ENCODE measurements at regions not wholly inside any gene's neighbourhood (a gene's known extent, or its start where the extent isn't known, plus 50 kb on each side); places are given as distances from the start of the nearest gene placed in this dataset.

- no peak overlapping the region for H3K4me2 ChIP-seq (ENCODE audit: low read length)
- ATAC-seq (no peak), DNase-seq (ENCODE audit: low read depth, low spot score) (no peak)
- H3K9me3 ChIP-seq (ENCODE audit: control insufficient read depth in 1 of 2, insufficient read depth in 1 of 2, low read depth in 1 of 2, low read length in 2 of 2) = no peaks in the 10 kb centered on the region
- no peaks in the 10 kb centered on the region for H3K9me2 ChIP-seq (ENCODE audit: insufficient read depth)
- no peak overlapping the region for H3K4me3 ChIP-seq (replicated peaks in 1 of 2; ENCODE audit: low read depth in 1 of 2, low read length in 2 of 2)
- ChIA-PET CTCF (no interaction called here), RAD21 (ENCODE audit: low non-redundant PET in 1 of 2, low total read pairs in 2 of 2, uncharacterized antibody in 2 of 2, unreplicated experiment in 2 of 2) (no interaction called here), POLR2A (no interaction called here)
- peak; percentile 36; the same call in 1 of the 2 replicates for TF ChIP-seq CEBPB (IDR thresholded peaks at IDR 0.05; ENCODE audit: low read depth)
- TF ChIP-seq, protein P1, sequence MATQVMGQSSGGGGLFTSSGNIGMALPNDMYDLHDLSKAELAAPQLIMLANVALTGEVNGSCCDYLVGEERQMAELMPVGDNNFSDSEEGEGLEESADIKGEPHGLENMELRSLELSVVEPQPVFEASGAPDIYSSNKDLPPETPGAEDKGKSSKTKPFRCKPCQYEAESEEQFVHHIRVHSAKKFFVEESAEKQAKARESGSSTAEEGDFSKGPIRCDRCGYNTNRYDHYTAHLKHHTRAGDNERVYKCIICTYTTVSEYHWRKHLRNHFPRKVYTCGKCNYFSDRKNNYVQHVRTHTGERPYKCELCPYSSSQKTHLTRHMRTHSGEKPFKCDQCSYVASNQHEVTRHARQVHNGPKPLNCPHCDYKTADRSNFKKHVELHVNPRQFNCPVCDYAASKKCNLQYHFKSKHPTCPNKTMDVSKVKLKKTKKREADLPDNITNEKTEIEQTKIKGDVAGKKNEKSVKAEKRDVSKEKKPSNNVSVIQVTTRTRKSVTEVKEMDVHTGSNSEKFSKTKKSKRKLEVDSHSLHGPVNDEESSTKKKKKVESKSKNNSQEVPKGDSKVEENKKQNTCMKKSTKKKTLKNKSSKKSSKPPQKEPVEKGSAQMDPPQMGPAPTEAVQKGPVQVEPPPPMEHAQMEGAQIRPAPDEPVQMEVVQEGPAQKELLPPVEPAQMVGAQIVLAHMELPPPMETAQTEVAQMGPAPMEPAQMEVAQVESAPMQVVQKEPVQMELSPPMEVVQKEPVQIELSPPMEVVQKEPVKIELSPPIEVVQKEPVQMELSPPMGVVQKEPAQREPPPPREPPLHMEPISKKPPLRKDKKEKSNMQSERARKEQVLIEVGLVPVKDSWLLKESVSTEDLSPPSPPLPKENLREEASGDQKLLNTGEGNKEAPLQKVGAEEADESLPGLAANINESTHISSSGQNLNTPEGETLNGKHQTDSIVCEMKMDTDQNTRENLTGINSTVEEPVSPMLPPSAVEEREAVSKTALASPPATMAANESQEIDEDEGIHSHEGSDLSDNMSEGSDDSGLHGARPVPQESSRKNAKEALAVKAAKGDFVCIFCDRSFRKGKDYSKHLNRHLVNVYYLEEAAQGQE (IDR thresholded peaks at IDR 0.05; ENCODE audit: low read depth) = no peak
- H3K27me3 ChIP-seq (ENCODE audit: insufficient read depth, low read length) = no peaks in the 10 kb centered on the region
- intact Hi-C loops (cut with micrococcal nuclease) = no loop called here
- H2AFZ ChIP-seq (ENCODE audit: low read depth, low read length, poor library complexity, severe bottlenecking) = no peak overlapping the region
- peaks cover 11 to 19% of the 10 kb centered on the region in 2 experiments for H3K4me1 ChIP-seq (ENCODE audit: control insufficient read depth in 1 of 2, insufficient read depth in 2 of 2, low read length in 2 of 2)
- no peak overlapping the region for H3K9ac ChIP-seq (ENCODE audit: low read length)
- H4K20me1 ChIP-seq (ENCODE audit: insufficient read depth) = no peaks in the 10 kb centered on the region
- H3K36me3 ChIP-seq (ENCODE audit: control insufficient read depth in 1 of 2, insufficient read depth in 2 of 2, low read length in 2 of 2) = no peaks in the 10 kb centered on the region
- H3K79me2 ChIP-seq (ENCODE audit: insufficient read depth, low read length) = no peaks in the 10 kb centered on the region
- no peak overlapping the region for H3K27ac ChIP-seq (ENCODE audit: low read depth, low read length)
- BruUV-seq (replicated peaks) = no TSS peak
These were observed 187.3 kb upstream of the JAG1 start for GRCh38 chr20:10861090-10861489.

GRCh38 chr20:10861619-10862018 lies 187.8 kb upstream of the JAG1 start:
- BruUV-seq (replicated peaks) = no TSS peak
- ATAC-seq = no peak

More at GRCh38 chr20:10861619-10862018, 187.8 kb upstream of the JAG1 start:
- no peak for DNase-seq (ENCODE audit: low read depth, low spot score)
- no peaks in the 10 kb centered on the region for H3K36me3 ChIP-seq (ENCODE audit: control insufficient read depth in 1 of 2, insufficient read depth in 2 of 2, low read length in 2 of 2)
- H3K79me2 ChIP-seq (ENCODE audit: insufficient read depth, low read length) = no peaks in the 10 kb centered on the region
- TF ChIP-seq, protein P2, sequence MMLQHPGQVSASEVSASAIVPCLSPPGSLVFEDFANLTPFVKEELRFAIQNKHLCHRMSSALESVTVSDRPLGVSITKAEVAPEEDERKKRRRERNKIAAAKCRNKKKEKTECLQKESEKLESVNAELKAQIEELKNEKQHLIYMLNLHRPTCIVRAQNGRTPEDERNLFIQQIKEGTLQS (IDR thresholded peaks at IDR 0.05) = no peak
- TF ChIP-seq CEBPB (IDR thresholded peaks at IDR 0.05; ENCODE audit: low read depth) = no peak
- TF ChIP-seq SRF (IDR thresholded peaks at IDR 0.05; ENCODE audit: low read depth) = no peak
- no peak for TF ChIP-seq ZNF274 (IDR thresholded peaks at IDR 0.05; ENCODE audit: low read depth, low read length)
- TF ChIP-seq FOSL1 (IDR thresholded peaks at IDR 0.05; ENCODE audit: low read depth) = no peak
- no peak for TF ChIP-seq SP1 (IDR thresholded peaks at IDR 0.05; ENCODE audit: low read depth)
- TF ChIP-seq, protein P3, sequence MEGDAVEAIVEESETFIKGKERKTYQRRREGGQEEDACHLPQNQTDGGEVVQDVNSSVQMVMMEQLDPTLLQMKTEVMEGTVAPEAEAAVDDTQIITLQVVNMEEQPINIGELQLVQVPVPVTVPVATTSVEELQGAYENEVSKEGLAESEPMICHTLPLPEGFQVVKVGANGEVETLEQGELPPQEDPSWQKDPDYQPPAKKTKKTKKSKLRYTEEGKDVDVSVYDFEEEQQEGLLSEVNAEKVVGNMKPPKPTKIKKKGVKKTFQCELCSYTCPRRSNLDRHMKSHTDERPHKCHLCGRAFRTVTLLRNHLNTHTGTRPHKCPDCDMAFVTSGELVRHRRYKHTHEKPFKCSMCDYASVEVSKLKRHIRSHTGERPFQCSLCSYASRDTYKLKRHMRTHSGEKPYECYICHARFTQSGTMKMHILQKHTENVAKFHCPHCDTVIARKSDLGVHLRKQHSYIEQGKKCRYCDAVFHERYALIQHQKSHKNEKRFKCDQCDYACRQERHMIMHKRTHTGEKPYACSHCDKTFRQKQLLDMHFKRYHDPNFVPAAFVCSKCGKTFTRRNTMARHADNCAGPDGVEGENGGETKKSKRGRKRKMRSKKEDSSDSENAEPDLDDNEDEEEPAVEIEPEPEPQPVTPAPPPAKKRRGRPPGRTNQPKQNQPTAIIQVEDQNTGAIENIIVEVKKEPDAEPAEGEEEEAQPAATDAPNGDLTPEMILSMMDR (IDR thresholded peaks at IDR 0.05 in 2 of 3, conservative IDR thresholded peaks at IDR 0.05 in 1 of 3; ENCODE audit: borderline replicate concordance in 1 of 3, insufficient read depth in 1 of 3, low read depth in 2 of 3, low read length in 2 of 3) = no peak
- no peak for TF ChIP-seq YY1 (IDR thresholded peaks at IDR 0.05; ENCODE audit: extremely low read depth, insufficient replicate concordance, low read depth, low read length)
- no peak for TF ChIP-seq TCF7L2 (IDR thresholded peaks at IDR 0.05; ENCODE audit: borderline replicate concordance, extremely low read depth, insufficient read depth, insufficient read length)
- no peak for TF ChIP-seq EZH2phosphoT487 (IDR thresholded peaks at IDR 0.05; ENCODE audit: borderline replicate concordance)
- no peak for TF ChIP-seq MAX (IDR thresholded peaks at IDR 0.05)
- TF ChIP-seq SIN3A (IDR thresholded peaks at IDR 0.05; ENCODE audit: low read depth) = no peak
- TF ChIP-seq ELF1 (IDR thresholded peaks at IDR 0.05; ENCODE audit: borderline replicate concordance, low read depth) = no peak
- TF ChIP-seq RAD21 (IDR thresholded peaks at IDR 0.05; ENCODE audit: low read depth) = no peak
- TF ChIP-seq CBX3 (IDR thresholded peaks at IDR 0.05; ENCODE audit: low read depth) = no peak
- no peaks in the 10 kb centered on the region for H3K9me2 ChIP-seq (ENCODE audit: insufficient read depth)
- H2AFZ ChIP-seq (ENCODE audit: low read depth, low read length, poor library complexity, severe bottlenecking) = no peak overlapping the region
- no peaks in the 10 kb centered on the region for H3K27me3 ChIP-seq (ENCODE audit: insufficient read depth, low read length)
- intact Hi-C loops (cut with micrococcal nuclease) = no loop called here
- ChIA-PET RAD21 (ENCODE audit: low non-redundant PET in 1 of 2, low total read pairs in 2 of 2, uncharacterized antibody in 2 of 2, unreplicated experiment in 2 of 2) (no interaction called here), CTCF (no interaction called here), POLR2A (no interaction called here)
- no peak overlapping the region for H3K9ac ChIP-seq (ENCODE audit: low read length)
- no peak overlapping the region for H3K27ac ChIP-seq (ENCODE audit: low read depth, low read length)
- no peak overlapping the region for H3K4me2 ChIP-seq (ENCODE audit: low read length)
- no peaks in the 10 kb centered on the region for H3K9me3 ChIP-seq (ENCODE audit: control insufficient read depth in 1 of 2, insufficient read depth in 1 of 2, low read depth in 1 of 2, low read length in 2 of 2)
- H4K20me1 ChIP-seq (ENCODE audit: insufficient read depth) = no peaks in the 10 kb centered on the region
- peaks cover 11 to 19% of the 10 kb centered on the region in 2 experiments for H3K4me1 ChIP-seq (ENCODE audit: control insufficient read depth in 1 of 2, insufficient read depth in 2 of 2, low read length in 2 of 2)
- H3K4me3 ChIP-seq (replicated peaks in 1 of 2; ENCODE audit: low read depth in 1 of 2, low read length in 2 of 2) = no peak overlapping the region
